C4-2B (cell line): ENCODE measurements at regions not wholly inside any gene's neighbourhood (a gene's known extent, or its start where the extent isn't known, plus 50 kb on each side); places are given as distances from the start of the nearest gene placed in this dataset.

Experiments used
- H3K27ac ChIP-seq: fragments of 450-650 bp; 2 replicates; pipeline ENCODE4 v1.5.1; 2017
- ZFX ChIP-seq: fragments of 450-650 bp; IDR thresholded peaks from 2 replicates; pipeline ENCODE4 v1.6.1; 2017
- TF ChIP-seq, protein P1 (sequence below): fragments of 450-650 bp; conservative IDR thresholded peaks from 2 replicates; pipeline ENCODE4 v1.5.1; 2017; ENCODE audit warnings: mild to moderate bottlenecking

DNA sequence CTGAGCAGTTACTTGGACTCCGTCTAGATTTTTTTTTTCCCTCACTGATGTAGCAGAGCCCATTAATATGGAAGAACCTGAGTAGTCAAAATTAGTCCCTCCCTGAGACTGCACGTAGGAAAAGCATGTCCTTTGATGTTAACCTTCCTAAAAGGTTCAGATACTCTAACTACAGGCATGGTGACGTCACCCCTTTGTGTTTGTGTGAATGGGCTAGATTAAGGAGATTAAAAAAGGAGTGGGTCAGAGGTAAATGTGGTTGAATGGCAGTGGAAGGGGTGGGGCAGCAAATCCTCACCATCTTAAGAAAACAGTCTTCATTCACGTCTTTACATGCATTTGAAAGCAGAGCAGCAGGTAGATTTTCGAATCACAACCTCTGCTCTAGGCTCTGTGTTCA, 521.1 kb downstream of the TFAP2B start:
- H3K27ac ChIP-seq: no peak overlapping the region
- TF ChIP-seq, protein P1, sequence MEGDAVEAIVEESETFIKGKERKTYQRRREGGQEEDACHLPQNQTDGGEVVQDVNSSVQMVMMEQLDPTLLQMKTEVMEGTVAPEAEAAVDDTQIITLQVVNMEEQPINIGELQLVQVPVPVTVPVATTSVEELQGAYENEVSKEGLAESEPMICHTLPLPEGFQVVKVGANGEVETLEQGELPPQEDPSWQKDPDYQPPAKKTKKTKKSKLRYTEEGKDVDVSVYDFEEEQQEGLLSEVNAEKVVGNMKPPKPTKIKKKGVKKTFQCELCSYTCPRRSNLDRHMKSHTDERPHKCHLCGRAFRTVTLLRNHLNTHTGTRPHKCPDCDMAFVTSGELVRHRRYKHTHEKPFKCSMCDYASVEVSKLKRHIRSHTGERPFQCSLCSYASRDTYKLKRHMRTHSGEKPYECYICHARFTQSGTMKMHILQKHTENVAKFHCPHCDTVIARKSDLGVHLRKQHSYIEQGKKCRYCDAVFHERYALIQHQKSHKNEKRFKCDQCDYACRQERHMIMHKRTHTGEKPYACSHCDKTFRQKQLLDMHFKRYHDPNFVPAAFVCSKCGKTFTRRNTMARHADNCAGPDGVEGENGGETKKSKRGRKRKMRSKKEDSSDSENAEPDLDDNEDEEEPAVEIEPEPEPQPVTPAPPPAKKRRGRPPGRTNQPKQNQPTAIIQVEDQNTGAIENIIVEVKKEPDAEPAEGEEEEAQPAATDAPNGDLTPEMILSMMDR: no peak

GRCh38 chr6:51342393-51342792, 523.7 kb downstream of the TFAP2B start:
- H3K27ac ChIP-seq: no peak overlapping the region
- TF ChIP-seq, protein P1: no peak
- no peak for TF ChIP-seq ZFX

GRCh38 chr6:51349857-51350256, 531.2 kb downstream of the TFAP2B start:
- TF ChIP-seq, protein P1: no peak
- no peak for TF ChIP-seq ZFX
- H3K27ac ChIP-seq: no peak overlapping the region

- H3K27ac ChIP-seq: no peak overlapping the region
These were observed 531.7 kb downstream of the TFAP2B start for GRCh38 chr6:51350308-51350904.

GRCh38 chr6:51352506-51353029, 533.9 kb downstream of the TFAP2B start:
- TF ChIP-seq, protein P1: no peak
- TF ChIP-seq ZFX: no peak
- H3K27ac ChIP-seq: peak overlapping the region; percentile 29; the same call in 1 of the 2 replicates

More at GRCh38 chr6:51350308-51350904, 531.7 kb downstream of the TFAP2B start:
- TF ChIP-seq ZFX: no peak
- TF ChIP-seq, protein P1: peak; percentile 78

DNA sequence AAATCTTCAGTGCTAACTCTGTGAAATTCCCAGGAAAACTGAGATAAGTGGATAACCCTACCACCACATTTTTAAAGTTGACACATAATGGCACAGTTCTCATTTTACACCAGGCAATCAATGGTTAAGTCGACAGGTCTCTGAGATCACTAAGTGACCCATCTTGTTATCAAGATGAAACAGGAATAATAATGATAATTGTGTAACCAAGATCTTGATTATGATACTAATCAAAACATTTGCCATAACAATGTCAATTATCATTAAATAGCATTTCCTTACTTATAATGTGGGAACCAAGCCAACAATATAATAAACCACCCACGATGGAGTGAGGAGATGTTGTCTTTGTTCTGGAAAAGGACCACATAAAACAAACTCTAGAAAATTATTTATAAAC, 541.6 kb downstream of the TFAP2B start:
- TF ChIP-seq, protein P1: no peak
- no peak for TF ChIP-seq ZFX
- no peak overlapping the region for H3K27ac ChIP-seq

GRCh38 chr6:51365566-51365965, 546.9 kb downstream of the TFAP2B start:
- TF ChIP-seq, protein P1: no peak
- TF ChIP-seq ZFX: no peak
- no peak overlapping the region for H3K27ac ChIP-seq
